HCT116 (cell line): ENCODE measurements at regions not wholly inside any gene's neighbourhood (a gene's known extent, or its start where the extent isn't known, plus 50 kb on each side); places are given as distances from the start of the nearest gene placed in this dataset.

Experiments used
- ATAC-seq: fragments of 200-7000 bp; cut with Tn5 transposase; 2 replicates; pipeline ENCODE4 v1.9.1; 2020; ENCODE audit warnings: mild to moderate bottlenecking, moderate library complexity
- BruUV-seq: library from RNA; stranded (reverse); fragments of 400-500 nt; replicated peaks from 2 replicates; lab custom pipeline; 2021; lab: Mats Ljungman, UMichigan
- CTCF ChIA-PET: fragments of 300-600 bp; sonication (Branson Sonifier 250); formaldehyde crosslinking; loops from one replicate; lab custom pipeline; 2021; ENCODE audit warnings: antibody characterized with exemption; lab: Charles Lee
- POLR2A ChIA-PET: fragments of 300-600, 350-600 bp; sonication (Branson Sonifier 250); formaldehyde crosslinking; loops from one replicate; lab custom pipeline; 2021; ENCODE audit warnings: antibody characterized with exemption; lab: Charles Lee
- RAD21 ChIA-PET, 2 experiments: fragments of 300-600 bp; sonication (Branson Sonifier 250); formaldehyde crosslinking; loops; one replicate each; lab custom pipeline; 2023; ENCODE audit warnings: low total read pairs in 2 of 2; ENCODE audit not compliant: uncharacterized antibody in 2 of 2, unreplicated experiment in 2 of 2, low non-redundant PET in 1 of 2; lab: Charles Lee
- DNase-seq: peaks from one replicate; pipeline ENCODE4 v3.0.0-alpha.2; 2010; ENCODE audit warnings: low read depth, low spot score
- H2AFZ ChIP-seq: fragments of 200-600 bp; shearing (Covaris generic), sonication (generic); 2 replicates; pipeline ENCODE4 v1.6.1; 2017; ENCODE audit warnings: low read depth, mixed run types, mixed read lengths, antibody characterized with exemption, low read length; ENCODE audit not compliant: poor library complexity, severe bottlenecking
- H3K27ac ChIP-seq: 2 replicates; pipeline ENCODE4 v1.5.1; 2012; ENCODE audit warnings: low read depth, low read length
- H3K27me3 ChIP-seq: fragments of 200-600 bp; sonication (generic); 2 replicates; pipeline ENCODE4 v1.6.1; 2016; ENCODE audit warnings: mixed run types, low read length, mixed read lengths; ENCODE audit not compliant: insufficient read depth
- H3K36me3 ChIP-seq, 2 experiments: fragments of 200-500 bp in 1 of 2; fragments of 200-600 bp in 1 of 2; sonication (Bioruptor generic) in 1 of 2; sonication (generic) in 1 of 2; 2 replicates each; pipeline versions ENCODE4 v1.5.1 to v1.6.1; 2014 to 2016; ENCODE audit warnings: low read length in 2 of 2, inconsistent platforms in 1 of 2, mixed read lengths in 1 of 2, mixed run types in 1 of 2; ENCODE audit not compliant: insufficient read depth in 2 of 2, control insufficient read depth in 1 of 2
- H3K4me1 ChIP-seq, 2 experiments: fragments of 200-600 bp in 1 of 2; sonication (generic) in 1 of 2; 2 replicates each; pipeline versions ENCODE4 v1.5.1 to v1.6.1; 2012 to 2017; ENCODE audit warnings: low read length in 2 of 2, inconsistent platforms in 1 of 2, mild to moderate bottlenecking in 1 of 2, mixed read lengths in 1 of 2, mixed run types in 1 of 2, moderate library complexity in 1 of 2; ENCODE audit not compliant: insufficient read depth in 2 of 2, control insufficient read depth in 1 of 2
- H3K4me2 ChIP-seq: fragments of 200-600 bp; sonication (generic); 2 replicates; pipeline ENCODE4 v1.6.1; 2017; ENCODE audit warnings: mixed run types, low read length, mixed read lengths
- H3K4me3 ChIP-seq, 2 experiments: fragments of 200-600 bp in 1 of 2; sonication (generic) in 1 of 2; replicated peaks in 1 of 2; 2 replicates each; pipeline ENCODE4 v1.5.1; 2011 to 2016; ENCODE audit warnings: low read length in 2 of 2, control low read depth in 1 of 2, low read depth in 1 of 2, mild to moderate bottlenecking in 1 of 2, mixed read lengths in 1 of 2, mixed run types in 1 of 2
- H3K79me2 ChIP-seq: fragments of 200-600 bp; sonication (generic); 2 replicates; pipeline ENCODE4 v1.6.1; 2017; ENCODE audit warnings: mild to moderate bottlenecking, mixed run types, low read length, moderate library complexity, mixed read lengths; ENCODE audit not compliant: insufficient read depth
- H3K9ac ChIP-seq: fragments of 200-600 bp; sonication (generic); 2 replicates; pipeline ENCODE4 v1.6.1; 2016; ENCODE audit warnings: low read length, mixed read lengths
- H3K9me2 ChIP-seq: fragments of 200-600 bp; sonication (generic), shearing (Covaris generic); 2 replicates; pipeline ENCODE4 v1.6.1; 2017; ENCODE audit warnings: mixed run types, mild to moderate bottlenecking, moderate library complexity; ENCODE audit not compliant: insufficient read depth
- H3K9me3 ChIP-seq, 2 experiments: fragments of 200-500 bp in 1 of 2; fragments of 200-600 bp in 1 of 2; sonication (Bioruptor generic) in 1 of 2; sonication (generic) in 1 of 2; 2 replicates each; pipeline ENCODE4 v1.6.1; 2014 to 2017; ENCODE audit warnings: low read length in 2 of 2, mixed read lengths in 2 of 2, inconsistent platforms in 1 of 2, low read depth in 1 of 2, mild to moderate bottlenecking in 1 of 2, mixed run types in 1 of 2, moderate library complexity in 1 of 2; ENCODE audit not compliant: control insufficient read depth in 1 of 2, insufficient read depth in 1 of 2
- H4K20me1 ChIP-seq: fragments of 200-600 bp; sonication (generic), shearing (Covaris generic); 2 replicates; pipeline ENCODE4 v1.6.1; 2017; ENCODE audit warnings: mixed run types, mild to moderate bottlenecking, moderate library complexity; ENCODE audit not compliant: insufficient read depth
- FOSL1 ChIP-seq: IDR thresholded peaks from 2 replicates; pipeline ENCODE4 v1.6.1; 2012; ENCODE audit warnings: low read depth
- intact Hi-C: fragments of 100-400 bp; cut with micrococcal nuclease; formaldehyde crosslinking; loops from 2 replicates; pipeline ENCODE4 v1.10.0; 2022
- TF ChIP-seq, protein P1 (sequence below): IDR thresholded peaks from 2 replicates; pipeline ENCODE4 v1.6.1; 2012
- TF ChIP-seq, protein P2 (sequence below): IDR thresholded peaks from 2 replicates; pipeline ENCODE4 v1.6.1; 2012; ENCODE audit warnings: low read depth
- TF ChIP-seq, protein P3 (sequence below), 3 experiments: fragments of 200-600 bp in 1 of 3; sonication (generic) in 1 of 3; IDR thresholded peaks in 2 of 3; conservative IDR thresholded peaks in 1 of 3; 2 replicates each; pipeline ENCODE4 v1.5.1; 2012 to 2017; ENCODE audit warnings: low read depth in 2 of 3, low read length in 2 of 3, antibody characterized with exemption in 1 of 3, borderline replicate concordance in 1 of 3, control low read depth in 1 of 3, mild to moderate bottlenecking in 1 of 3, mixed read lengths in 1 of 3, mixed run types in 1 of 3, moderate library complexity in 1 of 3; ENCODE audit not compliant: insufficient read depth in 1 of 3

DNA sequence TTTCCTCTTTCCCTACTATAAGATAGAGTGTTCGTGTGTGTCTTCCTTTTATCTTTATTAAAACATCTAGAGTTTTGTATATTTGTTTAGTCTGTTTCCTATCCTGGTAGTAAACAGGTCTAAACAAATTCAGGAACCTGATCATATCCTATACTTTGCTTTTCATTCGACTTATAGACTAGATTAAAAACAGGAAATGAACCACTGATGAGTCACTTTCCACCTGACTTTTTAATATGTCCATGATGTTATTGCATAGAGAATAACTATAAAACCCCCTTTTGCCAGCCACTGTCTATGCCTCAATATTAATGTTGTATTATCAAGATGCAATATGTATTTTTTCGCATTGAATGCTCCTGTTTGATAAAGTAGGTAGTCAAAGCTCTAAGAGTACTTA lies 1794.0 kb downstream of the STIM2 start:
- Histone ChIP-seq H3K27ac (no peak overlapping the region), H3K4me2 (no peak overlapping the region), H3K9ac (no peak overlapping the region), H3K36me3 (no peaks in the 10 kb centered on the region)
- RAD21 ChIA-PET = no interaction called here
- ATAC-seq = no peak
- BruUV-seq = no TSS peak
- TF ChIP-seq, protein P1, sequence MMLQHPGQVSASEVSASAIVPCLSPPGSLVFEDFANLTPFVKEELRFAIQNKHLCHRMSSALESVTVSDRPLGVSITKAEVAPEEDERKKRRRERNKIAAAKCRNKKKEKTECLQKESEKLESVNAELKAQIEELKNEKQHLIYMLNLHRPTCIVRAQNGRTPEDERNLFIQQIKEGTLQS = no peak
- TF ChIP-seq FOSL1 = no peak
- TF ChIP-seq, protein P2, sequence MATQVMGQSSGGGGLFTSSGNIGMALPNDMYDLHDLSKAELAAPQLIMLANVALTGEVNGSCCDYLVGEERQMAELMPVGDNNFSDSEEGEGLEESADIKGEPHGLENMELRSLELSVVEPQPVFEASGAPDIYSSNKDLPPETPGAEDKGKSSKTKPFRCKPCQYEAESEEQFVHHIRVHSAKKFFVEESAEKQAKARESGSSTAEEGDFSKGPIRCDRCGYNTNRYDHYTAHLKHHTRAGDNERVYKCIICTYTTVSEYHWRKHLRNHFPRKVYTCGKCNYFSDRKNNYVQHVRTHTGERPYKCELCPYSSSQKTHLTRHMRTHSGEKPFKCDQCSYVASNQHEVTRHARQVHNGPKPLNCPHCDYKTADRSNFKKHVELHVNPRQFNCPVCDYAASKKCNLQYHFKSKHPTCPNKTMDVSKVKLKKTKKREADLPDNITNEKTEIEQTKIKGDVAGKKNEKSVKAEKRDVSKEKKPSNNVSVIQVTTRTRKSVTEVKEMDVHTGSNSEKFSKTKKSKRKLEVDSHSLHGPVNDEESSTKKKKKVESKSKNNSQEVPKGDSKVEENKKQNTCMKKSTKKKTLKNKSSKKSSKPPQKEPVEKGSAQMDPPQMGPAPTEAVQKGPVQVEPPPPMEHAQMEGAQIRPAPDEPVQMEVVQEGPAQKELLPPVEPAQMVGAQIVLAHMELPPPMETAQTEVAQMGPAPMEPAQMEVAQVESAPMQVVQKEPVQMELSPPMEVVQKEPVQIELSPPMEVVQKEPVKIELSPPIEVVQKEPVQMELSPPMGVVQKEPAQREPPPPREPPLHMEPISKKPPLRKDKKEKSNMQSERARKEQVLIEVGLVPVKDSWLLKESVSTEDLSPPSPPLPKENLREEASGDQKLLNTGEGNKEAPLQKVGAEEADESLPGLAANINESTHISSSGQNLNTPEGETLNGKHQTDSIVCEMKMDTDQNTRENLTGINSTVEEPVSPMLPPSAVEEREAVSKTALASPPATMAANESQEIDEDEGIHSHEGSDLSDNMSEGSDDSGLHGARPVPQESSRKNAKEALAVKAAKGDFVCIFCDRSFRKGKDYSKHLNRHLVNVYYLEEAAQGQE = no peak
- TF ChIP-seq, protein P3, sequence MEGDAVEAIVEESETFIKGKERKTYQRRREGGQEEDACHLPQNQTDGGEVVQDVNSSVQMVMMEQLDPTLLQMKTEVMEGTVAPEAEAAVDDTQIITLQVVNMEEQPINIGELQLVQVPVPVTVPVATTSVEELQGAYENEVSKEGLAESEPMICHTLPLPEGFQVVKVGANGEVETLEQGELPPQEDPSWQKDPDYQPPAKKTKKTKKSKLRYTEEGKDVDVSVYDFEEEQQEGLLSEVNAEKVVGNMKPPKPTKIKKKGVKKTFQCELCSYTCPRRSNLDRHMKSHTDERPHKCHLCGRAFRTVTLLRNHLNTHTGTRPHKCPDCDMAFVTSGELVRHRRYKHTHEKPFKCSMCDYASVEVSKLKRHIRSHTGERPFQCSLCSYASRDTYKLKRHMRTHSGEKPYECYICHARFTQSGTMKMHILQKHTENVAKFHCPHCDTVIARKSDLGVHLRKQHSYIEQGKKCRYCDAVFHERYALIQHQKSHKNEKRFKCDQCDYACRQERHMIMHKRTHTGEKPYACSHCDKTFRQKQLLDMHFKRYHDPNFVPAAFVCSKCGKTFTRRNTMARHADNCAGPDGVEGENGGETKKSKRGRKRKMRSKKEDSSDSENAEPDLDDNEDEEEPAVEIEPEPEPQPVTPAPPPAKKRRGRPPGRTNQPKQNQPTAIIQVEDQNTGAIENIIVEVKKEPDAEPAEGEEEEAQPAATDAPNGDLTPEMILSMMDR (IDR thresholded peaks at IDR 0.05 in 2 of 3, conservative IDR thresholded peaks at IDR 0.05 in 1 of 3; ENCODE audit: borderline replicate concordance in 1 of 3, insufficient read depth in 1 of 3, low read depth in 2 of 3, low read length in 2 of 3) = no peak
- TF ChIP-seq, all 23 proteins: peak for 0
- no peaks in the 10 kb centered on the region for H4K20me1 ChIP-seq
- no peak for DNase-seq
- ChIA-PET POLR2A (no interaction called here), CTCF (no interaction called here)
- no peaks in the 10 kb centered on the region for H3K9me3 ChIP-seq
- H3K27me3 ChIP-seq = no peaks in the 10 kb centered on the region
- no peaks in the 10 kb centered on the region for H3K9me2 ChIP-seq
- H3K79me2 ChIP-seq = no peaks in the 10 kb centered on the region
- H2AFZ ChIP-seq = no peak overlapping the region
- H3K4me1 ChIP-seq = no peaks in the 10 kb centered on the region
- intact Hi-C loops = no loop called here
- no peak overlapping the region for H3K4me3 ChIP-seq
